ENCODE measurements at regions not wholly inside any gene's neighbourhood (a gene's known extent, or its start where the extent isn't known, plus 50 kb on each side); places are given as distances from the start of the nearest gene placed in this dataset.
"Not testable (repeated sequence)": the region's sequence is repeated elsewhere in the genome, so short reads cannot be mapped to it uniquely, and the experiment has no call there.

DNA sequence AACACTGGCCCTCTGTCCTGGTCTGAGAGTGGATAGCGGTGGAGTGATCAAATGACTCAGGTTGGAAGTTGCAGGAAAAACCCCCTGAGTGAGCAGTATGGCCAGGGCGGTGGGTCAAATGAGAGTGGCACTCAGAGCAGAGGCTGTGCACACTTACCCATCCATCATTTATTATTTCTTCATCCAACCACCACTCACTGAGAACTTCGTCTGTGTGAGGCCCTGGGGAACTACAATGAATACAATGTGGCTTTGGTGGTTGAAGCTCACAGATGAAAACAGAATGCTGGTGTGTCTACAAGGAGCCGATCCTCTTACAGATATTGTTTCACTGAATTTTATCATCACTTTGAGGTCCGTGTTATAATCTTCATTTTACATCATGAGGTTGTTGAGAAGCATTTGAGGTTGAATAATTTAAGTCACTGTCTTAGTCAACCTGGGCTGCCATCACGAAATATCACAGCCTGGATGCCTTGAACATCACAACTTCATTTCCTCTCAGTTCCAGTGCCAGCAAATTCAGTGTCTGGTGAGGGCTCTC lies 73.4 kb upstream of the ID2 start:
- no peak overlapping the region for H3K4me3 ChIP-seq (ENCODE audit: low read depth in 1 of 2, low read length in 1 of 2)
- TF ChIP-seq CTCF (IDR thresholded peaks at IDR 0.05), result no peak
- H3K27me3 ChIP-seq, result no peaks in the 10 kb centered on the region
- peaks cover 0 to under 1% of the 10 kb centered on the region in 2 experiments for H3K4me1 ChIP-seq (ENCODE audit: control insufficient read depth in 1 of 2, insufficient read depth in 1 of 2, low read depth in 1 of 2, low read length in 1 of 2)
- no peaks in the 10 kb centered on the region for H3K36me3 ChIP-seq
- no peaks in the 10 kb centered on the region for H3K9me3 ChIP-seq
- no peak overlapping the region for H3K27ac ChIP-seq

DNA sequence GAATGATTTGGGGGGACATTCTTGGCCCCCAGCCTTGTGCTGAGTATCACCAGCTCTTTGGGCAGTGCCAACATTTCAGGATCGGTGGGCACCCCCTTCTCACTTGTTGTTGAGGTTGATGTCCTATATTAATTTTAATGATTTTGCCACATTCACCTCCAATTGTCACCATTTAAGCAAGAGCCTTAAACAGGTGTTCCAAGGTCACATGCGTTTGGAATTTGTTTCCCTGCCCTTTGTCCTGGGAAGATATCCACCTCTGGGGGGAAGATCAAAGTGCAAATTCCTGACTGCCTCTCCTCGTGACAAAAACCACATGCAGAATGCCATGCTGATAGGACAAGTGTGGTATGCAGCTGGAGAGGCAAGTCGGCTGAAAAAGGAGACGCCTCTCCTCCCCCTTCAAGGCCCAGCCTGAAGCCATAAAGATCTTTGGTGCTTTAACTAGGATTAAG lies 72.5 kb upstream of the ID2 start:
- Histone ChIP-seq H3K36me3 (no peaks in the 10 kb centered on the region), H3K27ac (no peak overlapping the region), H3K4me1 (ENCODE audit: control insufficient read depth in 1 of 2, insufficient read depth in 1 of 2, low read depth in 1 of 2, low read length in 1 of 2) (no peaks in the 10 kb centered on the region), H3K9me3 (no peaks in the 10 kb centered on the region), H3K27me3 (no peaks in the 10 kb centered on the region), H3K4me3 (ENCODE audit: low read depth in 1 of 2, low read length in 1 of 2) (no peak overlapping the region)
- no peak for TF ChIP-seq CTCF (IDR thresholded peaks at IDR 0.05)

GRCh38 chr2:8610775-8611174 lies 71.1 kb upstream of the ID2 start:
- H3K4me3 ChIP-seq (ENCODE audit: low read depth in 1 of 2, low read length in 1 of 2), result not testable (repeated sequence)

DNA sequence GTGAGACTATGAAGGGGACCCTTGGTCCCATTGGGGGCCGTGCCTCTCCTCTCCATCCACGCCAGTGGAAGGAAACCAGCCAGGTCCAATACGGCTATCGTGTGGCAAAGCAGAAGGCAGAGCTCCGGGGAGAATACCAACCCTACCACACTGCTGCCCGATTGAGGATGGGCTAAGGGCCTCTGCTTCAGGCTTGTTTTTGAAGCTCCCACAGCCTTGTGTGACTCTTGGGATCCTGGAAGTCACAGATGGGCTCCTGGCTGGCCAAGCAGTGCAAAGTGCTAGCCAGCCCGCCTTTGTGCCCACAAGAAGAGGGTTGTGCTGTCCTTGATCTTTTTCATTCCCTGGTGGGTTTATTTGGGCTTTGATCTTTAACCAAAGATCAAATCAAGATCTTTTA lies 70.6 kb upstream of the ID2 start:
- Histone ChIP-seq H3K27ac (no peak overlapping the region), H3K4me1 (ENCODE audit: control insufficient read depth in 1 of 2, insufficient read depth in 1 of 2, low read depth in 1 of 2, low read length in 1 of 2) (no peaks in the 10 kb centered on the region), H3K9me3 (no peaks in the 10 kb centered on the region), H3K27me3 (no peaks in the 10 kb centered on the region), H3K4me3 (ENCODE audit: low read depth in 1 of 2, low read length in 1 of 2) (no peak overlapping the region), H3K36me3 (no peaks in the 10 kb centered on the region)
- no peak for TF ChIP-seq CTCF (IDR thresholded peaks at IDR 0.05)

More at GRCh38 chr2:8610775-8611174, 71.1 kb upstream of the ID2 start:
- not testable (repeated sequence) for H3K4me1 ChIP-seq (ENCODE audit: control insufficient read depth in 1 of 2, insufficient read depth in 1 of 2, low read depth in 1 of 2, low read length in 1 of 2); H3K27me3 ChIP-seq; H3K36me3 ChIP-seq; H3K27ac ChIP-seq; H3K9me3 ChIP-seq

- no peak for TF ChIP-seq CTCF (IDR thresholded peaks at IDR 0.05)
- H3K4me3 ChIP-seq (ENCODE audit: low read depth in 1 of 2, low read length in 1 of 2), result no peak overlapping the region
Measured at GRCh38 chr2:8611700-8612099, 70.2 kb upstream of the ID2 start.

GRCh38 chr2:8612734-8613179 lies 69.1 kb upstream of the ID2 start:
- H3K27me3 ChIP-seq, result no peaks in the 10 kb centered on the region
- no peaks in the 10 kb centered on the region for H3K36me3 ChIP-seq
- no peak overlapping the region for H3K27ac ChIP-seq
- TF ChIP-seq CTCF (IDR thresholded peaks at IDR 0.05), result no peak
- H3K4me3 ChIP-seq (ENCODE audit: low read depth in 1 of 2, low read length in 1 of 2), result no peak overlapping the region
- no peaks in the 10 kb centered on the region for H3K4me1 ChIP-seq (ENCODE audit: control insufficient read depth in 1 of 2, insufficient read depth in 1 of 2, low read depth in 1 of 2, low read length in 1 of 2)
- no peaks in the 10 kb centered on the region for H3K9me3 ChIP-seq

More at GRCh38 chr2:8611700-8612099, 70.2 kb upstream of the ID2 start:
- Histone ChIP-seq H3K36me3 (no peaks in the 10 kb centered on the region), H3K4me1 (ENCODE audit: control insufficient read depth in 1 of 2, insufficient read depth in 1 of 2, low read depth in 1 of 2, low read length in 1 of 2) (no peaks in the 10 kb centered on the region), H3K27ac (no peak overlapping the region), H3K27me3 (no peaks in the 10 kb centered on the region), H3K9me3 (no peaks in the 10 kb centered on the region)

- H3K4me3 ChIP-seq (ENCODE audit: low read depth in 1 of 2, low read length in 1 of 2); H3K9me3 ChIP-seq; H3K27ac ChIP-seq; H3K36me3 ChIP-seq; H3K4me1 ChIP-seq (ENCODE audit: control insufficient read depth in 1 of 2, insufficient read depth in 1 of 2, low read depth in 1 of 2, low read length in 1 of 2); H3K27me3 ChIP-seq: not testable (repeated sequence)
Measured at GRCh38 chr2:8613207-8613999, 68.5 kb upstream of the ID2 start.
